ENCODE measurements at regions not wholly inside any gene's neighbourhood (a gene's known extent, or its start where the extent isn't known, plus 50 kb on each side); places are given as distances from the start of the nearest gene placed in this dataset.

- DNase-seq = no peak
These were observed 53.9 kb upstream of the GALNTL6 start for GRCh38 chr4:171759274-171759673.

- no peak for DNase-seq
These were observed 61.7 kb upstream of the GALNTL6 start for GRCh38 chr4:171751538-171751937.

GRCh38 chr4:171746418-171746817 is 66.8 kb upstream of the GALNTL6 start:
- DNase-seq = no peak

GRCh38 chr4:171742436-171742835 is 70.8 kb upstream of the GALNTL6 start:
- DNase-seq = no peak

- no peak for DNase-seq
These were observed 86.0 kb upstream of the GALNTL6 start for GRCh38 chr4:171727185-171727584.

- peak; percentile 6 for DNase-seq
These were observed 91.3 kb upstream of the GALNTL6 start for GRCh38 chr4:171721937-171722336.

GRCh38 chr4:171719691-171720090 is 93.5 kb upstream of the GALNTL6 start:
- no peak for DNase-seq

GRCh38 chr4:171718665-171719064 is 94.5 kb upstream of the GALNTL6 start:
- no peak for DNase-seq

GRCh38 chr4:171718069-171718468 is 95.1 kb upstream of the GALNTL6 start:
- no peak for DNase-seq

- no peak for DNase-seq
These were observed 95.9 kb upstream of the GALNTL6 start for GRCh38 chr4:171717231-171717741.

GRCh38 chr4:171715973-171716372 is 97.2 kb upstream of the GALNTL6 start:
- DNase-seq = no peak

- DNase-seq = no peak
These were observed 98.3 kb upstream of the GALNTL6 start for GRCh38 chr4:171714791-171715454.

- DNase-seq = no peak
These were observed 102.5 kb upstream of the GALNTL6 start for GRCh38 chr4:171710743-171711142.

- no peak for DNase-seq
These were observed 136.5 kb upstream of the GALNTL6 start for GRCh38 chr4:171676555-171677215.

- no peak for DNase-seq
These were observed 138.4 kb upstream of the GALNTL6 start for GRCh38 chr4:171674781-171675180.

GRCh38 chr4:171668403-171668802 is 144.8 kb upstream of the GALNTL6 start:
- DNase-seq = no peak

- no peak for DNase-seq
These were observed 145.3 kb upstream of the GALNTL6 start for GRCh38 chr4:171667906-171668305.

- DNase-seq = no peak
These were observed 162.1 kb upstream of the GALNTL6 start for GRCh38 chr4:171651071-171651470.

- no peak for DNase-seq
These were observed 162.7 kb upstream of the GALNTL6 start for GRCh38 chr4:171650543-171650942.

GRCh38 chr4:171648926-171649325 is 164.3 kb upstream of the GALNTL6 start:
- no peak for DNase-seq

- no peak for DNase-seq
These were observed 166.2 kb upstream of the GALNTL6 start for GRCh38 chr4:171646984-171647383.

- DNase-seq = no peak
These were observed 168.7 kb upstream of the GALNTL6 start for GRCh38 chr4:171644430-171645057.

- no peak for DNase-seq
These were observed 173.7 kb upstream of the GALNTL6 start for GRCh38 chr4:171639540-171639939.

GRCh38 chr4:171636606-171637005 is 176.6 kb upstream of the GALNTL6 start:
- DNase-seq = no peak
